LNCAP (cell line): ENCODE measurements at regions not wholly inside any gene's neighbourhood (a gene's known extent, or its start where the extent isn't known, plus 50 kb on each side); places are given as distances from the start of the nearest gene placed in this dataset.

ENCODE experiments used
- TF ChIP-seq, protein P1 (sequence below): fragments of 450-650 bp; IDR thresholded peaks from 2 replicates; pipeline ENCODE4 v1.5.1; 2017; ENCODE audit warnings: mild to moderate bottlenecking

DNA sequence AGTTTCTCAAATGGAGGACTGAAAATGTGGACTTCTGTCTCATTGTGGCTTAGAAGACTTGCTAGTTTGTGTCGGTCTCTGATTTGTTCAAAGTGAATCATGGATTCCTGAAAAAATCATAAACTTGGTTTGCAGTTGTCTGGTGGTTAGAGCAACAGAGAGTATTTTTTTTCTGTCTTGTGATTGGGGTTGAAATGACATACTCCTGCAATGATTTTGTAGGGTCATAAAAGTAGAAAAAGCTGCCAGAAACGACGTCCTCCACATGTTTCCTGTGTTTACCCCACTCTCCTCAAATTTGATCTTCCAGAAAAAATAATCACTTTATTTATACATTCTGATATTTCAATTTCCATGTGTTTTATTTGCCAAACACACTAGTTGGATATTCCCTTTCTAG, 219.2 kb upstream of the PGR start:
- TF ChIP-seq, protein P1, sequence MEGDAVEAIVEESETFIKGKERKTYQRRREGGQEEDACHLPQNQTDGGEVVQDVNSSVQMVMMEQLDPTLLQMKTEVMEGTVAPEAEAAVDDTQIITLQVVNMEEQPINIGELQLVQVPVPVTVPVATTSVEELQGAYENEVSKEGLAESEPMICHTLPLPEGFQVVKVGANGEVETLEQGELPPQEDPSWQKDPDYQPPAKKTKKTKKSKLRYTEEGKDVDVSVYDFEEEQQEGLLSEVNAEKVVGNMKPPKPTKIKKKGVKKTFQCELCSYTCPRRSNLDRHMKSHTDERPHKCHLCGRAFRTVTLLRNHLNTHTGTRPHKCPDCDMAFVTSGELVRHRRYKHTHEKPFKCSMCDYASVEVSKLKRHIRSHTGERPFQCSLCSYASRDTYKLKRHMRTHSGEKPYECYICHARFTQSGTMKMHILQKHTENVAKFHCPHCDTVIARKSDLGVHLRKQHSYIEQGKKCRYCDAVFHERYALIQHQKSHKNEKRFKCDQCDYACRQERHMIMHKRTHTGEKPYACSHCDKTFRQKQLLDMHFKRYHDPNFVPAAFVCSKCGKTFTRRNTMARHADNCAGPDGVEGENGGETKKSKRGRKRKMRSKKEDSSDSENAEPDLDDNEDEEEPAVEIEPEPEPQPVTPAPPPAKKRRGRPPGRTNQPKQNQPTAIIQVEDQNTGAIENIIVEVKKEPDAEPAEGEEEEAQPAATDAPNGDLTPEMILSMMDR = no peak

DNA sequence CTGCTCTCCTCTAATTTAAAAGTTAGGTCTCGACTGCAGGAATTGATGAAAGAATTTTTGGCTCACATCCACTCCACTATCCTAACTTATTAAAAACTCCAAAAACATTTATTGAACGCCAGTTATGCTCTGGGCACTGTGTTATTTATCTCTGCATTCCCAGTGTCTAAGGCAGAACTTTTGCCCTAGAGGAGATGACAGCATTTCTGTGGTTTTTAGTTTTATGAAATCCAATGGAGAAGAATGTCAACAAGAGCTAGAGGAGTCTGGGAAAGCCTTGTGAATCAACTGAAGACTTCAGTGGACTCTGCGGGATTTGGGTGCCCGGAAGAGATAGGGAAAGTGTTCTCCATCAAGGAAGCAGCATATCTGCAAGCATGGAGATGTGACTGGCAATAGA, 217.0 kb upstream of the PGR start:
- TF ChIP-seq, protein P1 = no peak

DNA sequence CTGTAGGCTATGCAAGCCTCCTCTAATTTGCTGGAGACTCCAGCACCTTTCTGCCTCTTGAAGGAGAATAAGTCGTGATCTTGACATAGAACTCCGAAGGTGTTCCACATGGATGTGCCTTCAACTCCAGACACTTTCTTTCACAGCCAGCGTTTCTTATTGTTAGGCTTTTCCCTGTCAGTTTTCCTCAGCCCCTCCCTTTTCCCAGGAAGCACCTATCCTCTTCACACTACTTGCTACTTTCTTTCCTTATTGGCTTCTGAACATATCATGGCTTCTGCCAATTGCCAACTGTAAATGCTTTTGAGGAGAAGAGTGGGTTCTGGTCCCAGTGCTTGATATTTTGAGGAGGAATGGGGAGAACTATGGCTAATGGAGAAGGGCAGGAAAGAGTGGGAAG, 216.3 kb upstream of the PGR start:
- TF ChIP-seq, protein P1 = no peak

DNA sequence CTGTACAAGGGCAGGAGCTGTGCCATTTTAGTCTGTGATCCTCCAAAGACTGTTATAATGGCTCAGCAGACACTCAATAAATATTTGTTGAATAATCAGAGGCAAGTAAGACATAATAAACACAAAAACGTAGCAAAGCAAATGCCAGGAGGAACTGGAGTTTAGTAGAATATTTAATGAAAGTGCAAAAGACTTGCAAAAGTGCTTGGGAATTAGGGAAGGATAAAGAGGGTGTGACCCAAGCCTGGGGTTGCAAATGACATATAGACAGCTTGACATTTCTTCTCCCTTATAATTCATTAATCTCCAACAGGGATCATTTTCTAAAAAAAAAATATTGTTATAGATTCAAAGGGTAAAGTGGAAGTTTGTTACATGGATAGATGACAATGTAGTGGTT, 212.7 kb upstream of the PGR start:
- TF ChIP-seq, protein P1 = no peak

DNA sequence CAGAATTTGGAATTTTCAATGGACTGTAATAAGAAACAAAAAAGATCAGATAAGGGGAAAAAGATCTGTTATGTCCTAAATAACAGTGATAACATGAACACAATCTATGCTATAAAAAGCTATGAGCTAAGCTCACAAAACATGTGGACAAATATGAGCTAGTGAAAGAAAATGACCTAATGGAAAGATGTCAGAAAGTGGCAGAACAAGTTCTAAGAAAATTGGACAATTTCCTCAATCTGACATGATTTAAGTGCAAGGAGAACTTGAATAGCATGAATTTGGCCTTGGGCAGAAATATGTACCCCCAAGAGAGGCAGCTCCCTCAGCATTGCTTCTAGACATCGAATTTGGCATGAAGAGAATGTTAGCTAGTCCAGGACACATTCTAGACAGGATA, 212.0 kb upstream of the PGR start:
- TF ChIP-seq, protein P1 = no peak

DNA sequence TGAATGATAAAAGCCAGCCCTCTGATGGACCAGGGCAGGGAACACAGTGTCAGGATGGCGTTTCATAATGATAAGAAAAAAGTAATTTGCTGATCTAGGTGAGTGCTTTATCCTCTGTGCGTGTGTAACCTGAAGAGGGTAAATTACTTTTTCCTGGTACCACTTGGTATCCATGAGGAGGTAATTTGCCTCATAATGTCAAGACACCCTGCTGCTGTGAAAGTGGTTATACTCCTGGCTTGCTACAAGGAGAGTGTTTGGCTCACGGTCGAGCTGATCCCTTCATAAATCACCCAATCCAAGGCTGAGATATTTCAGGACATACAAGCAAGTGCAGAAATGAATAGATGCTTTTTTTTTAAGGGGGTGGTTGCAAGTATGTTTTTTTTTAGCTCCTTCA, 207.2 kb upstream of the PGR start:
- TF ChIP-seq, protein P1 = no peak

DNA sequence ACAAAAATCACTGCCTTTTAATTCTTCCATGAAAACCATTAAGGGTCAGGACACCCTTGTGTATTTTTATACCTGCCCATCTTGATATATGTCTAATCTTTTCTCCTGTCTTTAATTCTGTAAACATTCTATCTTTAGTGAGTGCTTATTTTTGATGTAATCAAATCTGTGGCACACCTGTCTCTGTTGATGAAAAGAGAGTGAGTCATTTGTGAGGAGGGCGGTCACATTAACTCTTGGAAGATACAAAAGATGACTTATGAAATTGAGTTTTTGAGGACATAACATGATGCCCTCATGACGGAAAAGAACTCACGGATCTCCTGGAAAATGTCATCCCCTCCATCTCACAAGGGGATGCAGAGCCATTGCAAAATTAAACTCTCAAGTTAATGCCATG, 206.5 kb upstream of the PGR start:
- TF ChIP-seq, protein P1 = no peak

DNA sequence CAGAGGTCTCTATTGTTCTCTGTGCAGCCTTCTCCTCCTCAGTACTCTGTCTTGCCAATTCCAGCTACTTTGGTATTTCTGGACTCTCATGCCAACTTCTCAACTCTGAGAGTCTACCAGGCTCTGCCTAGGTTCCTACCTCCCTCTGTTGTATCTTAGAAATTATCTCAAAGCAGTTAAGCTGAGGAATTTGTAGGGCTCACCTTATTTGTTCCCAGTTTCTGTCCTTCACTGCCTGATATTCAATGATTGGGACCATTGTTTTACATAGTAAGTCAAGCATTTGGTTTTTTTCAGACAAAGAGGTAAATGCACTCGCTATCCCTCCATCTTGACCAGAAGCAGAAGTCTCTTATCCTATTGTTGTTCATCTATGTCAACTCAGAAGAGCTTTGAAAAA, 205.0 kb upstream of the PGR start:
- TF ChIP-seq, protein P1 = no peak
